HEK293 (cell line): ENCODE measurements at regions not wholly inside any gene's neighbourhood (a gene's known extent, or its start where the extent isn't known, plus 50 kb on each side); places are given as distances from the start of the nearest gene placed in this dataset.

Experiments
- REST ChIP-seq: fragments of 450-650 bp; formaldehyde crosslinking; IDR thresholded peaks from 2 replicates; pipeline ENCODE4 v1.5.1; 2016; ENCODE audit warnings: missing biosample characterization, missing genetic modification characterization
- TCF7L2 ChIP-seq: IDR thresholded peaks from 2 replicates; pipeline ENCODE4 v1.6.1; 2011; ENCODE audit warnings: low read depth, mild to moderate bottlenecking, inconsistent platforms, low read length, moderate library complexity, borderline replicate concordance

- TF ChIP-seq REST (tag by site-specific recombination): no peak
- TF ChIP-seq TCF7L2: no peak
Observed at GRCh38 chr10:79005126-79005810, 63.5 kb upstream of the ZMIZ1 start.
